ENCODE measurements at regions not wholly inside any gene's neighbourhood (a gene's known extent, or its start where the extent isn't known, plus 50 kb on each side); places are given as distances from the start of the nearest gene placed in this dataset.

DNA sequence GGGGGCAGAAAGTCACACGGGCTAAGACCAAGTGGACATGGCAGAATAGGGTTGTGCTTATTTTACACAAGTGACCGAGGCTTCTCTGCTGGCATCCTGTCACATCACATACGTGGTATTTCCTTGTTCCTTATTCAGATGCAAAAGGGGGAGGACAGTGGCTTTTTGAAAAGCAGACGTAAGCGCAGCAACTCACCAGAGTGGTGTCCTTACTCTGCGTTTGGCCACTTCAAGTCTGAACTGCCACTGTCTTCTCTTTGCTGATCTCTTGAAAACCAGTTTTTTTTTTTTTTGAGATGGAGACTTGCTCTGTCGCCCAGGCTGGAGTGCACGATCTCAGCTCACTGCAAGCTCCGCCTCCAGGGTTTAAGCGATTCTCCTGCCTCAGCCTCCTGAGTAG is 113.2 kb downstream of the SOX2 start (continued):
- TF ChIP-seq FOSL2 (IDR thresholded peaks at IDR 0.05; ENCODE audit: borderline replicate concordance, low read depth), result no peak
- TF ChIP-seq CHD2 (IDR thresholded peaks at IDR 0.05; ENCODE audit: low read length, partially characterized antibody), result no peak
- TF ChIP-seq GABPA (IDR thresholded peaks at IDR 0.05; ENCODE audit: low read depth), result no peak

DNA sequence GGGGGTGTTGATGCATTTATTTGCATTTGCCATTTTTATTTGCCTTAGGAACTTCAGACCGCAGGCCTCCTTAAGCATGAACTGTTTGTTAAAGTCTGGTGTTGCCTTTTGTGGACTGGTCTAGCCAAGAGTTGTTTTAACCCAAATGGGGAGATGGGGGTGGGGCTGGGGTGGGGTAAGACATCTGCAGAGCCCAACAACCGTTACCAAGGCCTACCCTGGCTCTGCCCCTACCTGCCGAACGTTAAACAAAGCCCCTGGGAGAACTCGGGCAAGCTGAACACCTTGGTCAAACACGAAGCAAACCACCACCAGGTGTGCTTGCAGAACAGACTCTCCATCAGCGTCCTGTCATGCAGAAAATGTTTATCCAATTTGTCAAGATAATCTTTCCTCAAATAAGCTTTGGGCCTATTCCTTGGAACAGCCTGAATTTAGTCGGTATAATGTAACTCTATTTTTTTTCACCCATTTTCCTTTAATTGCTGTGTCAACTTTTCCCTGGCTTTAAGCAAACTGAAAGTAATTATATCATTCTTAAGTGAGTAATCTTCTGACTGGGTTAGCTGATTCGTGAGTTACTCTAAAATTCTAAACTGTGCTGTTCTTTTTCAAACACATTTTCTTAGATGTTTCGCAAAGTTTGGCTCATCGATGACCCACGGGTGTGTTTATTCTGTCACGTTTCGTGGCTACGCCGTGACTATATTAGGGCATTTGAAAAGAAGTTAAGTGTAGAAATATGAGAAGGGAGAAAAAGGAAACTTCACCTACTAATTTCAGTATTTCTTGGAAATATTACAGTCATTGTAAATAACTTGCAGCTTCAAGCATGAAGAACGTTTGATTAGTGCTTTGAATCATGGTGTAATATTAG is 127.6 kb downstream of the SOX2 start:
- CTCF ChIA-PET, result no interaction called here
- TF ChIP-seq RFX5 (IDR thresholded peaks at IDR 0.05; ENCODE audit: low read length) (no peak), TAF1 (IDR thresholded peaks at IDR 0.05; ENCODE audit: borderline replicate concordance, low read depth, low read length) (no peak), NFIC (IDR thresholded peaks at IDR 0.05; ENCODE audit: borderline replicate concordance) (no peak), GATA2 (CRISPR knock-in tag; IDR thresholded peaks at IDR 0.05) (no peak), FOSL2 (IDR thresholded peaks at IDR 0.05; ENCODE audit: borderline replicate concordance, low read depth) (no peak), FOXJ3 (CRISPR knock-in tag; IDR thresholded peaks at IDR 0.05) (no peak), EZH2phosphoT487 (IDR thresholded peaks at IDR 0.05; ENCODE audit: borderline replicate concordance, low read depth) (no peak), NRF1 (IDR thresholded peaks at IDR 0.05; ENCODE audit: low read depth, low read length) (no peak), SMC3 (IDR thresholded peaks at IDR 0.05; ENCODE audit: low read depth, low read length) (no peak), RAD21 (IDR thresholded peaks at IDR 0.05; ENCODE audit: low read length) (no peak), EP300 (IDR thresholded peaks at IDR 0.05; ENCODE audit: borderline replicate concordance in 1 of 2, low read depth in 1 of 2, low read length in 1 of 2) (no peak), POLR2AphosphoS5 (IDR thresholded peaks at IDR 0.05; ENCODE audit: low read depth, low read length) (no peak)
- TF ChIP-seq, protein P1, sequence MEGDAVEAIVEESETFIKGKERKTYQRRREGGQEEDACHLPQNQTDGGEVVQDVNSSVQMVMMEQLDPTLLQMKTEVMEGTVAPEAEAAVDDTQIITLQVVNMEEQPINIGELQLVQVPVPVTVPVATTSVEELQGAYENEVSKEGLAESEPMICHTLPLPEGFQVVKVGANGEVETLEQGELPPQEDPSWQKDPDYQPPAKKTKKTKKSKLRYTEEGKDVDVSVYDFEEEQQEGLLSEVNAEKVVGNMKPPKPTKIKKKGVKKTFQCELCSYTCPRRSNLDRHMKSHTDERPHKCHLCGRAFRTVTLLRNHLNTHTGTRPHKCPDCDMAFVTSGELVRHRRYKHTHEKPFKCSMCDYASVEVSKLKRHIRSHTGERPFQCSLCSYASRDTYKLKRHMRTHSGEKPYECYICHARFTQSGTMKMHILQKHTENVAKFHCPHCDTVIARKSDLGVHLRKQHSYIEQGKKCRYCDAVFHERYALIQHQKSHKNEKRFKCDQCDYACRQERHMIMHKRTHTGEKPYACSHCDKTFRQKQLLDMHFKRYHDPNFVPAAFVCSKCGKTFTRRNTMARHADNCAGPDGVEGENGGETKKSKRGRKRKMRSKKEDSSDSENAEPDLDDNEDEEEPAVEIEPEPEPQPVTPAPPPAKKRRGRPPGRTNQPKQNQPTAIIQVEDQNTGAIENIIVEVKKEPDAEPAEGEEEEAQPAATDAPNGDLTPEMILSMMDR (IDR thresholded peaks at IDR 0.05), result no peak
- TF ChIP-seq, protein P2, sequence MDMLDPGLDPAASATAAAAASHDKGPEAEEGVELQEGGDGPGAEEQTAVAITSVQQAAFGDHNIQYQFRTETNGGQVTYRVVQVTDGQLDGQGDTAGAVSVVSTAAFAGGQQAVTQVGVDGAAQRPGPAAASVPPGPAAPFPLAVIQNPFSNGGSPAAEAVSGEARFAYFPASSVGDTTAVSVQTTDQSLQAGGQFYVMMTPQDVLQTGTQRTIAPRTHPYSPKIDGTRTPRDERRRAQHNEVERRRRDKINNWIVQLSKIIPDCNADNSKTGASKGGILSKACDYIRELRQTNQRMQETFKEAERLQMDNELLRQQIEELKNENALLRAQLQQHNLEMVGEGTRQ (IDR thresholded peaks at IDR 0.05; ENCODE audit: borderline replicate concordance, low read depth, low read length), result no peak
- TF ChIP-seq, protein P3, sequence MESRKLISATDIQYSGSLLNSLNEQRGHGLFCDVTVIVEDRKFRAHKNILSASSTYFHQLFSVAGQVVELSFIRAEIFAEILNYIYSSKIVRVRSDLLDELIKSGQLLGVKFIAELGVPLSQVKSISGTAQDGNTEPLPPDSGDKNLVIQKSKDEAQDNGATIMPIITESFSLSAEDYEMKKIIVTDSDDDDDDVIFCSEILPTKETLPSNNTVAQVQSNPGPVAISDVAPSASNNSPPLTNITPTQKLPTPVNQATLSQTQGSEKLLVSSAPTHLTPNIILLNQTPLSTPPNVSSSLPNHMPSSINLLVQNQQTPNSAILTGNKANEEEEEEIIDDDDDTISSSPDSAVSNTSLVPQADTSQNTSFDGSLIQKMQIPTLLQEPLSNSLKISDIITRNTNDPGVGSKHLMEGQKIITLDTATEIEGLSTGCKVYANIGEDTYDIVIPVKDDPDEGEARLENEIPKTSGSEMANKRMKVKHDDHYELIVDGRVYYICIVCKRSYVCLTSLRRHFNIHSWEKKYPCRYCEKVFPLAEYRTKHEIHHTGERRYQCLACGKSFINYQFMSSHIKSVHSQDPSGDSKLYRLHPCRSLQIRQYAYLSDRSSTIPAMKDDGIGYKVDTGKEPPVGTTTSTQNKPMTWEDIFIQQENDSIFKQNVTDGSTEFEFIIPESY (IDR thresholded peaks at IDR 0.05; ENCODE audit: borderline replicate concordance, low read depth), result no peak
- TF ChIP-seq, protein P4, sequence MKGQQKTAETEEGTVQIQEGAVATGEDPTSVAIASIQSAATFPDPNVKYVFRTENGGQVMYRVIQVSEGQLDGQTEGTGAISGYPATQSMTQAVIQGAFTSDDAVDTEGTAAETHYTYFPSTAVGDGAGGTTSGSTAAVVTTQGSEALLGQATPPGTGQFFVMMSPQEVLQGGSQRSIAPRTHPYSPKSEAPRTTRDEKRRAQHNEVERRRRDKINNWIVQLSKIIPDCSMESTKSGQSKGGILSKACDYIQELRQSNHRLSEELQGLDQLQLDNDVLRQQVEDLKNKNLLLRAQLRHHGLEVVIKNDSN (IDR thresholded peaks at IDR 0.05; ENCODE audit: borderline replicate concordance, low read depth), result no peak
- H3K4me2 ChIP-seq, result no peak overlapping the region
- no peaks in the 10 kb centered on the region for H3K27me3 ChIP-seq (ENCODE audit: insufficient read depth)
- no peak for DNase-seq
- H3F3A ChIP-seq (replicated peaks; ENCODE audit: insufficient read depth), result no peaks in the 10 kb centered on the region
- no peaks in the 10 kb centered on the region for H3K9me2 ChIP-seq
- POLR2A ChIA-PET, result no interaction called here
- H2AFZ ChIP-seq (ENCODE audit: low read depth), result no peak overlapping the region
- no peak overlapping the region for H3K9ac ChIP-seq
- H3K27ac ChIP-seq (ENCODE audit: low read depth in 2 of 2, low read length in 1 of 2), result no peak overlapping the region
- H4K20me1 ChIP-seq (ENCODE audit: insufficient read depth), result no peaks in the 10 kb centered on the region
- 66% methylated on average over 16 of the region's 17 CpGs for WGBS (ENCODE audit: low lambda C conversion rate)
- no peaks in the 10 kb centered on the region for H3K79me2 ChIP-seq (ENCODE audit: insufficient read depth)
- H3K36me3 ChIP-seq (replicated peaks in 1 of 2; ENCODE audit: control insufficient read depth in 1 of 2, insufficient read depth in 2 of 2, low read length in 1 of 2), result no peaks in the 10 kb centered on the region
- H3K9me3 ChIP-seq, result no peaks in the 10 kb centered on the region
- no peaks in the 10 kb centered on the region for H3K4me1 ChIP-seq (ENCODE audit: control insufficient read depth in 1 of 2, insufficient read depth in 2 of 2, low read depth in 1 of 2, low read length in 1 of 2)
- H3K4me3 ChIP-seq (ENCODE audit: low read depth in 2 of 2, low read length in 1 of 2), result no peak overlapping the region

All from SK-N-SH (cell line).